Mucosa of stomach (tissue), 1 donor: ENCODE measurements at regions not wholly inside any gene's neighbourhood (a gene's known extent, or its start where the extent isn't known, plus 50 kb on each side); places are given as distances from the start of the nearest gene placed in this dataset.

Experiments used
- H3K27me3 ChIP-seq: one replicate; pipeline ENCODE4 v1.7.0; 2013; ENCODE audit warnings: mild to moderate bottlenecking, low read length; ENCODE audit not compliant: control insufficient read depth, insufficient read depth
- H3K36me3 ChIP-seq: one replicate; pipeline ENCODE4 v1.7.0; 2013; ENCODE audit warnings: low read length; ENCODE audit not compliant: control insufficient read depth, insufficient read depth
- H3K4me1 ChIP-seq: one replicate; pipeline ENCODE4 v1.7.0; 2013; ENCODE audit warnings: mild to moderate bottlenecking, low read length; ENCODE audit not compliant: control insufficient read depth, insufficient read depth
- H3K4me3 ChIP-seq: one replicate; pipeline ENCODE4 v1.7.0; 2013; ENCODE audit warnings: low read length
- H3K9ac ChIP-seq: one replicate; pipeline ENCODE4 v1.7.0; 2013; ENCODE audit warnings: mild to moderate bottlenecking, low read length, moderate library complexity
- H3K9me3 ChIP-seq: one replicate; pipeline ENCODE4 v1.7.0; 2013; ENCODE audit warnings: mild to moderate bottlenecking, low read length, moderate library complexity; ENCODE audit not compliant: control insufficient read depth
- donor health status: Pancreatic carcinoma.

DNA sequence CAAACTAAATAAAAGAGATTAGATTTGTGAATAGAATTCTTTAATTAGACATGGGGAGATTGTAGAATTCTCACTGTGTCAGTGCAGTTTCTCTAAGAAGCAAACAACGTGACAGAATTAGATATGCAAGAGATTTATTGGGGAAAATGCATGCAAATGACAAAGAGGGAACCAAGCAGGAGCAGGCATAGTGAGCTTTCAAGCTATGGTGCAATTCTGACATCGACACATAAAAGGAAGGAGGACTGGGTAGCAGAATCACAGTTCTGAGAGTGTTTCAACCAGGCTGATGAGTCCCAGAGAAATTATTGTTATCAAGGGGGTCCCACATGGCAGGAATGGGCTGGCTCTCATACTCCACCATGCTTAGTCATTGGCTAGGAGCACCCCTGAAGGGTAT, 338.4 kb downstream of the FIGN start:
- no peaks in the 10 kb centered on the region for H3K4me1 ChIP-seq
- no peaks in the 10 kb centered on the region for H3K9me3 ChIP-seq
- no peaks in the 10 kb centered on the region for H3K27me3 ChIP-seq
- no peak overlapping the region for H3K9ac ChIP-seq
- no peak overlapping the region for H3K4me3 ChIP-seq
- H3K36me3 ChIP-seq: no peaks in the 10 kb centered on the region

DNA sequence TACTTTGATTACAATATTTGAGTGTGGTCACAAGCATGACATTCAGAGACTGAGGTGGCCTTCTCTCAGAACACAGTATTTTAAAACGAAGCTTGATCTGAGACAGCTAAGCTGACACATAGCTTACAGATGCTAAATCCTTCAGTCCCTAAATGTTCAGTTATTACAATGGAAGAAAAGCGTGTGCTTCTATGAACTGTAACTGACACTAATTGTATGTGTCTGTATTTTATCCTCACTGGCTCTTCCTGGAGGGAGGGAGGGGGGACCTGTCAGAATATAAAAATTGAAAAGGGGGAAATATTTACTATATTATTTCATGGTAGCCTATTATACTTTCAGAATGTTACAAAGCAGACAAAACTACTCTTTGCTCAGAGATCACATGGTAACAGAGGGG, 340.2 kb downstream of the FIGN start:
- no peaks in the 10 kb centered on the region for H3K27me3 ChIP-seq
- H3K4me3 ChIP-seq: no peak overlapping the region
- no peak overlapping the region for H3K9ac ChIP-seq
- no peaks in the 10 kb centered on the region for H3K4me1 ChIP-seq
- H3K36me3 ChIP-seq: no peaks in the 10 kb centered on the region
- no peaks in the 10 kb centered on the region for H3K9me3 ChIP-seq

- Histone ChIP-seq H3K4me1 (no peaks in the 10 kb centered on the region), H3K36me3 (no peaks in the 10 kb centered on the region), H3K9me3 (no peaks in the 10 kb centered on the region), H3K9ac (no peak overlapping the region), H3K27me3 (no peaks in the 10 kb centered on the region), H3K4me3 (no peak overlapping the region)
Measured at GRCh38 chr2:163389838-163390237, 346.0 kb downstream of the FIGN start.

GRCh38 chr2:163375472-163375871, 360.3 kb downstream of the FIGN start:
- no peak overlapping the region for H3K4me3 ChIP-seq
- H3K36me3 ChIP-seq: no peaks in the 10 kb centered on the region
- H3K27me3 ChIP-seq: no peaks in the 10 kb centered on the region
- no peak overlapping the region for H3K9ac ChIP-seq
- no peaks in the 10 kb centered on the region for H3K9me3 ChIP-seq
- H3K4me1 ChIP-seq: no peaks in the 10 kb centered on the region

GRCh38 chr2:163375070-163375469, 360.7 kb downstream of the FIGN start:
- no peaks in the 10 kb centered on the region for H3K27me3 ChIP-seq
- no peak overlapping the region for H3K4me3 ChIP-seq
- H3K4me1 ChIP-seq: no peaks in the 10 kb centered on the region
- H3K36me3 ChIP-seq: no peaks in the 10 kb centered on the region
- H3K9ac ChIP-seq: no peak overlapping the region
- H3K9me3 ChIP-seq: no peaks in the 10 kb centered on the region

DNA sequence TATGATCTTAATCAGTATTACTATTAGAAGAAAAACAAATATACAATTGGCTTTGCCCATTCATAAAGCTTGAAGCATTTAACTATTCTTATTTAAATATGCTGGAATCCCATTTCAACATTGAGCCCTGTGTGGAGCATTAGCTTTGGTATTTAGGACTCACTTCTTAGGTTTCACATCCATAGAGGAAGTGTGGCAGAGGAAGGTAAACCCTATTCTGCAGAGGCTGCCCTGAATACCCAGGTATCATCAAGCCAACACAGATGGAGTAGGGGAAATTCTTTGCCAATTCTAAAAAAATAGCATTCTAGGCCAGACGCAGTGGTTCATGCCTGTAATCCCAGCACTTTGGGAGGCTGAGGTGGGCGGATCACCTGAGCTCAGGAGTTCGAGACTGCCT, 361.5 kb downstream of the FIGN start:
- Histone ChIP-seq H3K4me3 (no peak overlapping the region), H3K27me3 (no peaks in the 10 kb centered on the region), H3K9ac (no peak overlapping the region), H3K9me3 (no peaks in the 10 kb centered on the region), H3K4me1 (no peaks in the 10 kb centered on the region), H3K36me3 (no peaks in the 10 kb centered on the region)

DNA sequence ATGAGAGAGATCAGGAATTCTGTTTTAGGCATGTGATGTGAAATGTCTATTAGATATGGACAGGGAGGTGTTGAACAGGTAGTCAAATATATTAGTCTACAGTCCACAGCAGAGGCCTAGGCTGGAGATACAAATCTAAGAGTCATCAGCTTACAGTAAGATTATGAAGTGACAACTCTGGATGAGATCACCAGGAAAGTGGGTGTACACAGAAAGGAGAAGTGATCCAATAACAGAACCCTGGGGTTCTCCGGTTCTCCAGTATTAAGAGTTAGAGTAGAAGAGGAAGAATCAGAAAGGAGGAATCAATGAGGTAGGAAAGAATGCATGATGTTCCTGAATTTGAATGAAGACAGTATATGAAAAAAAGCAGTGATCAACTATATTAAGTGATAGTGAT, 362.3 kb downstream of the FIGN start:
- no peaks in the 10 kb centered on the region for H3K36me3 ChIP-seq
- H3K4me3 ChIP-seq: no peak overlapping the region
- no peaks in the 10 kb centered on the region for H3K27me3 ChIP-seq
- no peaks in the 10 kb centered on the region for H3K4me1 ChIP-seq
- H3K9ac ChIP-seq: no peak overlapping the region
- no peaks in the 10 kb centered on the region for H3K9me3 ChIP-seq

DNA sequence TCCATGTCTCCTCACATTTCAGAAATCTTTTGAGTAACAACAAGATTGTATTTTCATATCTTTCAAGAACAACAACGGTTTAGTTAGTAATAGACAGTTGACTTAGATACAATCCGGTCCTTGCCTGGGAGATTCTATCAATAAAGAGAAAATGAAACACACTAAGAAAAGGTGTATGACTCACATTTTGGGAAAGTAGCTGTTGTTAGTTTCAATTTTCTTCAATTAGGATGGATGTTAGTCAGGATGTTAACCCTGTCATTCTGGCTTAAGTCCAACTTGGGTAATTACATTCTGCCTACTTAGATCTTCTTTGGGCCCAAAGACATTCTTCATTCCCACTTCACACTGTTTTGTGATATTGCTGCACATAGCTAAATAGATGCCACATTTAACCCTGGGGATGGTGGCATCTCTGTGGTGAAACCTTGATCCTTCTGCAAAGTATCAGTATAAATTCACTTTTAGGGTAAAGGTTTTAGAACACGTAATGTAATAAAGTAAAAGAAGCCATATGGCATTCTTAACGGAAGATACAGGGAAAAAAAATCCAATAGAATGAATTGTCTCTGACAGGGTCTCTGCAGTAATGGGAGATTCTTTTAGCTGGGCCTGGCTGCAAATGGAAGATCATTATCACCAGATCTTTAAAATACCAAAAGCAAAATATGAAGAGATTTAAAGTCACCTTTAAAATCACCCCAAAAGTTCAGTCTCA, 365.5 kb downstream of the FIGN start:
- H3K4me1 ChIP-seq: no peaks in the 10 kb centered on the region
- H3K4me3 ChIP-seq: no peak overlapping the region
- H3K9ac ChIP-seq: no peak overlapping the region
- H3K27me3 ChIP-seq: no peaks in the 10 kb centered on the region
- no peaks in the 10 kb centered on the region for H3K36me3 ChIP-seq
- no peaks in the 10 kb centered on the region for H3K9me3 ChIP-seq

DNA sequence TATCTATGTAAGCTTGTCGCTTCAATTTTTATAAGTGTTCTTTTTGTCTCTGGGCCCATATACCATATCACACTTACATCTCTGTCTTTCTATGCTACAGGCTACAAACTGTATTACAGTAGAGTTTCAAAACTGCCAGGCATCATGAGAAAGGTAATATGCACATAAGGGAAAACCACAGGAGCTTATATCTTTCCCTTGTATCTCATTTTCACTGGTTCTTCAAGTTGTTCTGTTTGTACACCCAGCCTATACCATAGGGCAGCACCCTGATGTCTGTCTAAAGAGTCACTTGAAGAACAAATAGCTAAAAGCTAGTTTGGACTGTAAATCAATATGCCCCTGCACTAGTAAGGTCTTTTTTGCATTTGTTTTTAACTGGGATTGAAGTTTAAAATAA, 366.7 kb downstream of the FIGN start:
- no peaks in the 10 kb centered on the region for H3K9me3 ChIP-seq
- H3K9ac ChIP-seq: no peak overlapping the region
- H3K4me3 ChIP-seq: no peak overlapping the region
- H3K4me1 ChIP-seq: no peaks in the 10 kb centered on the region
- H3K36me3 ChIP-seq: no peaks in the 10 kb centered on the region
- H3K27me3 ChIP-seq: no peaks in the 10 kb centered on the region

DNA sequence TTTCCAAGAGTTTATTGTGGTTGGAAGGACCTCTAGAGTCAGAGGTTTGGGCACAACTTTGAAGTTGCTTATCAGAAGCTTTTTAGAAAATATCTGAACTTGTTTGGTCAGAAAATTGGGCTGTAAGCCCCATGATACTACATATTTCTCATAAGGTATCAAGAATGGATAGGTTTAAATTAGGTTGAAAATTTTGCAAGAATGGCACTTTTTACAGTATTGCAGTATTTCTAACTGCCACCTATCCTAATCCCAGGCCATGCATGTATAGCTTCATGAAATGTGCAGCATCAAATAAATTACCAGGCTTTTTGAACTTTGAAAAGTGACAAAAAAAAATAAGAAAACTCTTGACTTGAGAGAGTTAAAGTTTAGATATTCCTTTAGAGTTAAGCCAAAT, 367.2 kb downstream of the FIGN start:
- Histone ChIP-seq H3K4me3 (no peak overlapping the region), H3K9ac (no peak overlapping the region), H3K27me3 (no peaks in the 10 kb centered on the region), H3K36me3 (no peaks in the 10 kb centered on the region), H3K9me3 (no peaks in the 10 kb centered on the region), H3K4me1 (no peaks in the 10 kb centered on the region)

DNA sequence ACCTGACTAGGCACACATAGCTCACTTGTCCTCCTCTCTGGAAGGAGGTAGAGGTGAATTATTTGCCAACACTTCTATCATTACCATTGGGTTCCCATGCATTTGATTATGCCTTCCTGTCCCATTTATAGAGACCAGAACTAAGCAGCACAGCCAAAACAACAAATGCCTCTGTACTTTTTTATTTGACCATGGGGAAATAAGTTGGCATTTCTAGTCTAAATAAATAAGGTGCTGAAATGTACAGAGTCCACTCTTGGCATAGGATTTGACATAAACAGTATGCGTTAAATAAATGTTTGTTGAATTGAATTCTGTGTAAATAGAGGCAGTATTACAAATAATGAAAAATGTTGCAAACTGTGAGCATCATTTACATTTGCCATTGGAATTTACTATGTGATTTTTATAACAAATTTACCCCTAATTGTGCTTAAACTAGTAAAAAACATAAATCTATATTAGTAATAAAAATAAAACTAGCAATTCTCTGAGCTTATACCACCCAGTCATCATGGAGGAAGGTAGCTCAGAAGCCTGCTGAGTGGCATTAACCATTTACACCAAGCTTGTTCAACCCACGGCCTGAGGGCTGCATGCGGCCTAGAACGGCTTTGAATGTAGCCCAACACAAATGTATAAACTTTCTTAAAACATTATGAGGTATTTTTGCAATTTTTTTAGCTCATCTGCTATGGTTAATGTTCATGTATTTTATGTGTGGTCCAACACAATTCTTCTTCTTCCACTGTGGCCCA, 367.8 kb downstream of the FIGN start:
- H3K27me3 ChIP-seq: no peaks in the 10 kb centered on the region
- H3K9ac ChIP-seq: no peak overlapping the region
- H3K4me1 ChIP-seq: no peaks in the 10 kb centered on the region
- H3K4me3 ChIP-seq: no peak overlapping the region
- no peaks in the 10 kb centered on the region for H3K36me3 ChIP-seq
- no peaks in the 10 kb centered on the region for H3K9me3 ChIP-seq

DNA sequence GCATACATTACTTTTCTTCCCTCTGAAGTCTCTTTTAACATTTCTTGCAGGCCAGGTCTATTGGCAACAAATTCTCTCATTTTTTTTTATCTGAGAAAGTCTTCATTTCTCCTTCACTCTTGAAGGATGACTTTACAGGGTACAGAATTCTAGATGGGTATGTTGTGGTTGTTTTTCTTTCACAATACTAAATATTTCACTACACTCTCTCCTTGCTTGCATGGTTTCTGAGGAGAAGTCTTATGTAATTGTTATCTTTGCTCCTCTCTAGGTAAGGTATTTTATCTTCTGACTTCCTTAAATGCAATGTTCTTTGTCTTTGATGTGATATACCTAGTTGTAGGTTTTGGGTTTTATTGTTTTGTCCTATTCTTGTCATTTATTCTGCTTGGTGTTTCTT, 371.1 kb downstream of the FIGN start:
- Histone ChIP-seq H3K9me3 (no peaks in the 10 kb centered on the region), H3K4me1 (no peaks in the 10 kb centered on the region), H3K27me3 (no peaks in the 10 kb centered on the region)

More for the DNA sequence above, 371.1 kb downstream of the FIGN start:
- no peak overlapping the region for H3K4me3 ChIP-seq
- H3K36me3 ChIP-seq: no peaks in the 10 kb centered on the region
- H3K9ac ChIP-seq: no peak overlapping the region
